Cardiac fibroblast (primary cell): ENCODE measurements at regions not wholly inside any gene's neighbourhood (a gene's known extent, or its start where the extent isn't known, plus 50 kb on each side); places are given as distances from the start of the nearest gene placed in this dataset.

Experiments
- DNase-seq, 2 donors: peaks; one replicate each; pipeline versions ENCODE4 v3.0.0 to v3.0.0-alpha.2; 2010; ENCODE audit warnings: low read depth in 2 of 2
- H3K4me3 ChIP-seq, 2 donors: replicated peaks in 1 of 2; 1 replicate in 1 of 2; 2 replicates in 1 of 2; pipeline ENCODE4 v1.5.1; 2011; ENCODE audit warnings: low read depth in 2 of 2, low read length in 2 of 2, mild to moderate bottlenecking in 2 of 2, moderate library complexity in 1 of 2
- CTCF ChIP-seq: IDR thresholded peaks from one replicate; pipeline ENCODE4 v1.5.1; 2011; ENCODE audit warnings: low read depth, mild to moderate bottlenecking, low read length, inconsistent platforms

GRCh38 chr7:17677408-17677807 lies 262.9 kb downstream of the SNX13 start:
- DNase-seq = peak; percentile 74 to 93
- no peak overlapping the region for H3K4me3 ChIP-seq
- TF ChIP-seq CTCF = no peak

- DNase-seq = no peak
- H3K4me3 ChIP-seq = no peak overlapping the region
- TF ChIP-seq CTCF = no peak
These were observed 261.4 kb downstream of the SNX13 start for GRCh38 chr7:17678896-17679295.

- no peak overlapping the region for H3K4me3 ChIP-seq
- no peak for TF ChIP-seq CTCF
- peak; percentile 61 to 87 for DNase-seq
These were observed 260.8 kb downstream of the SNX13 start for GRCh38 chr7:17679458-17679857.

- no peak overlapping the region for H3K4me3 ChIP-seq
- peak; percentile 95 to 99 for DNase-seq
- TF ChIP-seq CTCF = no peak
These were observed 260.3 kb downstream of the SNX13 start for GRCh38 chr7:17680026-17680425.

- H3K4me3 ChIP-seq = no peak overlapping the region
- DNase-seq = peak; percentile 69 to 82
- TF ChIP-seq CTCF = peak; percentile 19
These were observed 259.3 kb downstream of the SNX13 start for GRCh38 chr7:17680943-17681351.

- peak; percentile 42 to 82 for DNase-seq
- H3K4me3 ChIP-seq = no peak overlapping the region
- TF ChIP-seq CTCF = no peak
These were observed 258.3 kb downstream of the SNX13 start for GRCh38 chr7:17681965-17682364.

- no peak for TF ChIP-seq CTCF
- peak overlapping the region in 1 of 2 donors; percentile 3 for H3K4me3 ChIP-seq
- peak; percentile 20 to 55 for DNase-seq
These were observed 257.7 kb downstream of the SNX13 start for GRCh38 chr7:17682586-17682985.
